ENCODE measurements at regions not wholly inside any gene's neighbourhood (a gene's known extent, or its start where the extent isn't known, plus 50 kb on each side); places are given as distances from the start of the nearest gene placed in this dataset.

DNA sequence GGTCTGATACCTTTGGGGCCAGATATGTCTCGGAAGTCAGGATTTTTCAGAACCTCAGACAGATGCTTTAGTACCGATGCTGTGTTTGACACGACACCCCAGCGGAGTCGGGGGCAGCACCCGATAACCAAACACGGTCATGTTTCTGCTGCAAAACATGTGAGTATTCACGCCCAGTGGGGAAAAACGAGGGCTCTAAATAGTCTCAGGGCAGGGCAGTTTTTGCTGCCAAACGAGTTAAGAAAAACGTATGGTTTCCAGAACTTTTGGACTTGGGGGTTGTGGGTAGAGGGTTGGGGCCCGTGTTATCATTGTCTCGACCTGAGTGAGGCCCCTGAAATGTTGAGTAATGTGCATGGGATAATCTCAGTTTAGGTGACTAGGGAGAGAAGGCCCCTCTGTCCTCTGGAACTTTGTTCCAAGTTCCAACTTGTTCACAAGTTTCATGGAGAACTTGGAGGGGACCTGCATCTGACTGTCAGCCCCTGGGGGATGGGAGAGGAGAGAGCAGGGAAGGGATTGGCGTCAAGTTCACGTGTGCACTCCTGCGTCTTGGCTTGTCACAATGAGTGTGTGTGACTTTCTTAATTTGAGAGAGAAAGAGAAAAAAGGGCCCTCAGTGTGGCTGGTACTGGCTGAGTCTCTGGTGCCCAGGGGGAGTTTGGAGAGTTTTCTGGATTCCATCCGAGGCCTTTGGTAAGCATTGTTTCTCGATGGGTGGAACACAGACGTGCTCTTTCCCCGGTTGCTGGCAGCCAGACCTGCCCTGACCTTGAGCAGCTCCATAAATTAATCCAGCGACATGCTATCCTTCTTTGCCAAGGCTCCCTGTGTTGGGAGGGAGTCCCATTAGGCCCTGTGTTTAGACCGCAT, 83.9 kb upstream of the CIBAR2 start:
- Histone ChIP-seq H3K27ac (peak overlapping the region in 2 of 4 donors; percentile 21 to 59), H3K4me3 (no peak overlapping the region), H3K27me3 (no peaks in the 10 kb centered on the region), H3K36me3 (no peaks in the 10 kb centered on the region), H3K4me1 (peaks cover 0 to 43% (median 17%) of the 10 kb centered on the region in 4 donors), H3K9me3 (no peaks in the 10 kb centered on the region)
- TF ChIP-seq, protein P1, sequence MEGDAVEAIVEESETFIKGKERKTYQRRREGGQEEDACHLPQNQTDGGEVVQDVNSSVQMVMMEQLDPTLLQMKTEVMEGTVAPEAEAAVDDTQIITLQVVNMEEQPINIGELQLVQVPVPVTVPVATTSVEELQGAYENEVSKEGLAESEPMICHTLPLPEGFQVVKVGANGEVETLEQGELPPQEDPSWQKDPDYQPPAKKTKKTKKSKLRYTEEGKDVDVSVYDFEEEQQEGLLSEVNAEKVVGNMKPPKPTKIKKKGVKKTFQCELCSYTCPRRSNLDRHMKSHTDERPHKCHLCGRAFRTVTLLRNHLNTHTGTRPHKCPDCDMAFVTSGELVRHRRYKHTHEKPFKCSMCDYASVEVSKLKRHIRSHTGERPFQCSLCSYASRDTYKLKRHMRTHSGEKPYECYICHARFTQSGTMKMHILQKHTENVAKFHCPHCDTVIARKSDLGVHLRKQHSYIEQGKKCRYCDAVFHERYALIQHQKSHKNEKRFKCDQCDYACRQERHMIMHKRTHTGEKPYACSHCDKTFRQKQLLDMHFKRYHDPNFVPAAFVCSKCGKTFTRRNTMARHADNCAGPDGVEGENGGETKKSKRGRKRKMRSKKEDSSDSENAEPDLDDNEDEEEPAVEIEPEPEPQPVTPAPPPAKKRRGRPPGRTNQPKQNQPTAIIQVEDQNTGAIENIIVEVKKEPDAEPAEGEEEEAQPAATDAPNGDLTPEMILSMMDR (IDR thresholded peaks at IDR 0.05), result no peak
- TF ChIP-seq EP300 (IDR thresholded peaks at IDR 0.05), result peak in 1 of 2 donors; percentile 70
- DNase-seq (ENCODE audit: low spot score in 2 of 2), result no peak
- WGBS, 2 donors, result 31 to 53% methylated on average over 22 of the region's 22 CpGs

DNA sequence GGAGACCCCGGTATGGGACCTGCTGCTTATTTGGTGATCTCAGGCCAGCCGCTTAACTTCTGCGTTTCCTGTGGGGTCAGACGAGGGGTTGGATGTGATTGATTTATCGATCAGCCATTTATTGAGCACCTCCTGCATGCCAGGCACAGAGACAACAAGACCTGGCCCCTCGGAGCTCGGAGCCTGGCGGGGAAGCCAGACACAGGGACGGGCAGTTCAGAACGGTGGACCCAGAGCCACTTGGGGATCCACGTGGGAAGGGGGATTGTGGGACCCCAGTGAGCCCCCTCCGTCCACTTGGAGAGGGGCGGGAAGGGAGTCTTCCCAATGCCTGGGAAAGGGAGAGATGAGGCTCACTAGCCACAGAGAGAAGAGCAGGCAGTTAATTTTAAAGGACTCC, 84.7 kb upstream of the CIBAR2 start:
- Histone ChIP-seq H3K27ac (peak overlapping the region in 1 of 4 donors; percentile 59), H3K36me3 (no peaks in the 10 kb centered on the region), H3K4me3 (no peak overlapping the region), H3K4me1 (peaks cover 0 to 51% (median 18%) of the 10 kb centered on the region in 4 donors), H3K27me3 (no peaks in the 10 kb centered on the region), H3K9me3 (no peaks in the 10 kb centered on the region)
- TF ChIP-seq EP300 (IDR thresholded peaks at IDR 0.05) (no peak), POLR2A (IDR thresholded peaks at IDR 0.05) (no peak)
- TF ChIP-seq, protein P1 (IDR thresholded peaks at IDR 0.05), result no peak
- no peak for DNase-seq (ENCODE audit: low spot score in 2 of 2)
- WGBS, 2 donors, result 68 to 76% methylated on average over 13 of the region's 13 CpGs

DNA sequence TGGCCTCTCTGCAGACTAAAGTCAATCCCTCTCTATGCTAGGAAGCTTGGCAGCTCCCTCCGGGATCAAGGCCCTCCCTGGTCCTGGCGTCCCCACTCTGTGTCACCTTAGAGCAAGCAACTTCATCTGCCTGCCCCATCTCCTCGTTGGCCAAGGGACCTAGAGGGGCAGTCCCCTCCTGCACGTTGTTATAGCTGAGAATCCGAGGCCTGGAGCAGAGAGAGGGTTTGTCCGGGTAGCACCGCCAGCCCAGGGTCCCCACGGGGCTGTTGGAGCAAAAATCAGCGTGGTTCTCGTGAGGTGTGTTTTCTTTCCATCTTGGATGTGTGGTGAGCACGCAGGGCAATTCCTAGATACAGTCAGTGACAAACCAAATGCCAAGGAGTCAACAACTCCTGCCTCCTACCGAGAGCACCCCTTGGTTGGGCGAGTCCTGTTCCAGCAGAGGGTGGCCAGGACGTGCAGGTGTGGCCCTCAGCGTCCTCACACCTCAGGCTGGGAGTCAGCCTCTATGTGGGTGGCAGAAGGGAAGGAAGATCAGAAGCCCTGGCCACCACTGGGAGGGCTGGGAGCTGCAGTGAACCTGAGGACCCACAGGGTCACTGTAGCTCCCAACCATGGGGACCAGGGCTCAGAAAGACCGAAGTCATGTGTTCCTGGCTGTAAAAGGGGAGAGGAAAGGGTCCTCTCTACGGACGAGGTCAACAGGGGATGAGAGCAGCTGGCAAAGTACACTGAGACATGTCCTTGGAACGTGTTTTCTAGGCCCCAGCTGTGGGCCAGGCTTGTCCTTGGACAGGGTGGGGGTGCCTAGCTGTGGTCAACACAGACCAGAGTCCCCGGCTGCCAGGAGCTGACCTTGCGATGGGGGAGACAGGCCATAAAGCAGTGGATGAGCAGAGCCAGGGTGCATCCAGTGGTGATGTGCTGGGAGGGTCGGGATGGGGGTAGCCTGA, 85.6 kb upstream of the CIBAR2 start:
- peak overlapping the region in 1 of 4 donors; percentile 59 for H3K27ac ChIP-seq
- H3K4me1 ChIP-seq, result peaks cover 0 to 56% (median 26%) of the 10 kb centered on the region in 4 donors
- no peak for DNase-seq (ENCODE audit: low spot score in 2 of 2)
- no peaks in the 10 kb centered on the region for H3K9me3 ChIP-seq
- no peak overlapping the region for H3K4me3 ChIP-seq
- TF ChIP-seq, protein P1 (IDR thresholded peaks at IDR 0.05), result no peak
- TF ChIP-seq POLR2A (IDR thresholded peaks at IDR 0.05) (no peak), EP300 (IDR thresholded peaks at IDR 0.05) (no peak)
- WGBS, 2 donors, result 88 to 91% methylated on average over 15 to 22 of the region's 22 CpGs
- no peaks in the 10 kb centered on the region for H3K36me3 ChIP-seq
- H3K27me3 ChIP-seq, result no peaks in the 10 kb centered on the region

DNA sequence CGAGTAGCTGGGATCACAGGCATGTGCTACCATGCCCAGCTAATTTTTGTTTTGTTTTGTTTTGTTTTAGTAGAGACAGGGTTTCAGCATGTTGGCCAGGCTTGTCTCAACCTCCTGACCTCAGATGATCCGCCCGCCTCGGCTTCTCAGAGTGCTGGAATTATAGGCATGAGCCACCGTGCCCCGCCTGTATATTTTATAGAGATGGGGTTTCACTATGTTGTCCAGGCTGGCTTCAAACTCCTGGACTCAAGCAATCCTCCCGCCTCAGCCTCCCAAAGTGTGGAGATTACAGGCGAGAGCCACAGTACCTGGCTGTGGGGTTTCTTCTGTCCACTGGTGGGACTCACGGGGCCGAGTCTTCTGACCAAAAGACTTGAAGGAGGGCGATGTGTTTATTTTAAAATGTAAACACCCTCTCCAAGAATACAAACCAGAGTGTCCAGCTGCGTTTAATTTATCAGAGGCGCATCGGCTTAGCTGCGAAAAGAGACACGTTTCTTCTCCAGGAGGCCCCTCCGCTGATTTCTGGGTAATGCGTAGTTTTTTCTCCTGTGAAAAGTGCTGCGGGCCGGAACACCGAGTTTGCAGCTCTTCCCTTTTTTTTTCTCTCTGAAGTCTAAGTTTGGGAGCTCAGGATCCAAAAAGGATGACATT, 86.9 kb upstream of the CIBAR2 start:
- Histone ChIP-seq H3K27me3 (no peaks in the 10 kb centered on the region), H3K36me3 (no peaks in the 10 kb centered on the region), H3K9me3 (no peaks in the 10 kb centered on the region), H3K4me3 (no peak overlapping the region), H3K27ac (no peak overlapping the region), H3K4me1 (peaks cover 0 to 64% (median 31%) of the 10 kb centered on the region in 4 donors)
- TF ChIP-seq, protein P1 (IDR thresholded peaks at IDR 0.05), result no peak
- TF ChIP-seq EP300 (IDR thresholded peaks at IDR 0.05) (no peak), POLR2A (IDR thresholded peaks at IDR 0.05) (no peak)
- WGBS, 2 donors, result 84 to 86% methylated on average over 21 of the region's 21 CpGs
- no peak for DNase-seq (ENCODE audit: low spot score in 2 of 2)
